Endothelial cell of hepatic sinusoid (primary cell): ENCODE measurements at regions not wholly inside any gene's neighbourhood (a gene's known extent, or its start where the extent isn't known, plus 50 kb on each side); places are given as distances from the start of the nearest gene placed in this dataset.
"Not testable (repeated sequence)": the region's sequence is repeated elsewhere in the genome, so short reads cannot be mapped to it uniquely, and the experiment has no call there.

Source experiments
- in situ Hi-C: cut with HindIII; loops from 2 replicates; pipeline ENCODE4 v1.10.0; 2017; ENCODE audit warnings: low sequenced_read_pairs

- in situ Hi-C loops: no loop called here
Measured at GRCh38 chr5:9765419-9766140, 135.4 kb upstream of the TAS2R1 start.

GRCh38 chr5:9761706-9762105 is 131.6 kb upstream of the TAS2R1 start:
- in situ Hi-C loops: no loop called here

- in situ Hi-C loops: not testable (repeated sequence)
Measured at GRCh38 chr5:9752670-9753069, 122.5 kb upstream of the TAS2R1 start.

- in situ Hi-C loops: no loop called here
Measured at GRCh38 chr5:9743507-9743906, 113.4 kb upstream of the TAS2R1 start.

GRCh38 chr5:9742848-9743247 is 112.7 kb upstream of the TAS2R1 start:
- in situ Hi-C loops: no loop called here

- in situ Hi-C loops: no loop called here
Measured at GRCh38 chr5:9739135-9739534, 109.0 kb upstream of the TAS2R1 start.

GRCh38 chr5:9737265-9737664 is 107.1 kb upstream of the TAS2R1 start:
- in situ Hi-C loops: no loop called here

- in situ Hi-C loops: no loop called here
Measured at GRCh38 chr5:9733486-9733885, 103.3 kb upstream of the TAS2R1 start.

- in situ Hi-C loops: no loop called here
Measured at GRCh38 chr5:9731159-9731558, 101.0 kb upstream of the TAS2R1 start.

GRCh38 chr5:9728261-9728660 is 98.1 kb upstream of the TAS2R1 start:
- in situ Hi-C loops: no loop called here

- in situ Hi-C loops: no loop called here
Measured at GRCh38 chr5:9726931-9727330, 96.8 kb upstream of the TAS2R1 start.

- in situ Hi-C loops: not testable (repeated sequence)
Measured at GRCh38 chr5:9725265-9725664, 95.1 kb upstream of the TAS2R1 start.

GRCh38 chr5:9724707-9725106 is 94.6 kb upstream of the TAS2R1 start:
- in situ Hi-C loops: no loop called here

GRCh38 chr5:9722601-9723180 is 92.5 kb upstream of the TAS2R1 start:
- in situ Hi-C loops: no loop called here

- in situ Hi-C loops: no loop called here
Measured at GRCh38 chr5:9721161-9721560, 91.0 kb upstream of the TAS2R1 start.

- in situ Hi-C loops: no loop called here
Measured at GRCh38 chr5:9720361-9720760, 90.2 kb upstream of the TAS2R1 start.

GRCh38 chr5:9716838-9717281 is 86.7 kb upstream of the TAS2R1 start:
- in situ Hi-C loops: loop anchor here (10.0 kb wide), 1 partner anchor 58 kb away; no protein-coding TSS in a partner anchor

- in situ Hi-C loops: loop anchor here (10.0 kb wide), 1 partner anchor 59 kb away; no protein-coding TSS in a partner anchor
Measured at GRCh38 chr5:9715891-9716335, 85.8 kb upstream of the TAS2R1 start.

- in situ Hi-C loops: loop anchor here (10.0 kb wide), 1 partner anchor 61 kb away; no protein-coding TSS in a partner anchor
Measured at GRCh38 chr5:9713959-9714586, 83.9 kb upstream of the TAS2R1 start.

GRCh38 chr5:9713356-9713755 is 83.2 kb upstream of the TAS2R1 start:
- in situ Hi-C loops: loop anchor here (10.0 kb wide), 1 partner anchor 61 kb away; no protein-coding TSS in a partner anchor

- in situ Hi-C loops: loop anchor here (10.0 kb wide), 1 partner anchor 62 kb away; no protein-coding TSS in a partner anchor
Measured at GRCh38 chr5:9712911-9713310, 82.8 kb upstream of the TAS2R1 start.

GRCh38 chr5:9712506-9712905 is 82.4 kb upstream of the TAS2R1 start:
- in situ Hi-C loops: loop anchor here (10.0 kb wide), 1 partner anchor 62 kb away; no protein-coding TSS in a partner anchor
